Stimulated activated CD4-positive, alpha-beta T cell treated with anti-CD3 and anti-CD28 coated beads, Interleukin-15, amount 100 ng/mL, for 24 hours (primary cell): ENCODE measurements at regions not wholly inside any gene's neighbourhood (a gene's known extent, or its start where the extent isn't known, plus 50 kb on each side); places are given as distances from the start of the nearest gene placed in this dataset.
"Not testable (repeated sequence)": the region's sequence is repeated elsewhere in the genome, so short reads cannot be mapped to it uniquely, and the experiment has no call there.

Source experiments
- DNase-seq: peaks from one replicate; pipeline ENCODE4 v3.0.0-alpha.2; 2020

GRCh38 chr10:117797296-117797695, 249.4 kb downstream of the RAB11FIP2 start:
- no peak for DNase-seq

GRCh38 chr10:117801691-117802090, 245.1 kb downstream of the RAB11FIP2 start:
- DNase-seq = no peak

- DNase-seq = no peak
Observed at GRCh38 chr10:117804470-117805011, 242.2 kb downstream of the RAB11FIP2 start.

- no peak for DNase-seq
Observed at GRCh38 chr10:117805139-117805538, 241.6 kb downstream of the RAB11FIP2 start.

GRCh38 chr10:117807441-117807840, 239.3 kb downstream of the RAB11FIP2 start:
- DNase-seq = no peak

GRCh38 chr10:117815816-117816215, 230.9 kb downstream of the RAB11FIP2 start:
- DNase-seq = not testable (repeated sequence)

GRCh38 chr10:117817116-117817515, 229.6 kb downstream of the RAB11FIP2 start:
- no peak for DNase-seq

- DNase-seq = no peak
Observed at GRCh38 chr10:117818721-117819120, 228.0 kb downstream of the RAB11FIP2 start.

GRCh38 chr10:117819304-117819703, 227.4 kb downstream of the RAB11FIP2 start:
- no peak for DNase-seq

- no peak for DNase-seq
Observed at GRCh38 chr10:117823980-117824379, 222.8 kb downstream of the RAB11FIP2 start.

- no peak for DNase-seq
Observed at GRCh38 chr10:117830205-117830604, 216.5 kb downstream of the RAB11FIP2 start.

- DNase-seq = peak; percentile 24
Observed at GRCh38 chr10:117830787-117831212, 215.9 kb downstream of the RAB11FIP2 start.

- not testable (repeated sequence) for DNase-seq
Observed at GRCh38 chr10:117838500-117839498, 207.9 kb downstream of the RAB11FIP2 start.

- not testable (repeated sequence) for DNase-seq
Observed at GRCh38 chr10:117856426-117856825, 190.3 kb downstream of the RAB11FIP2 start.

- no peak for DNase-seq
Observed at GRCh38 chr10:117860135-117860534, 186.6 kb downstream of the RAB11FIP2 start.

GRCh38 chr10:117860823-117861222, 185.9 kb downstream of the RAB11FIP2 start:
- DNase-seq = no peak

- DNase-seq = no peak
Observed at GRCh38 chr10:117861329-117861728, 185.4 kb downstream of the RAB11FIP2 start.

- DNase-seq = no peak
Observed at GRCh38 chr10:117863771-117864170, 183.0 kb downstream of the RAB11FIP2 start.

- no peak for DNase-seq
Observed at GRCh38 chr10:117865945-117866344, 180.8 kb downstream of the RAB11FIP2 start.

- no peak for DNase-seq
Observed at GRCh38 chr10:117868151-117868550, 178.6 kb downstream of the RAB11FIP2 start.

- DNase-seq = no peak
Observed at GRCh38 chr10:117875793-117876192, 170.9 kb downstream of the RAB11FIP2 start.

- no peak for DNase-seq
Observed at GRCh38 chr10:117876210-117876609, 170.5 kb downstream of the RAB11FIP2 start.

- no peak for DNase-seq
Observed at GRCh38 chr10:117878626-117879025, 168.1 kb downstream of the RAB11FIP2 start.

- peak; percentile 22 for DNase-seq
Observed at GRCh38 chr10:117884093-117884492, 162.6 kb downstream of the RAB11FIP2 start.
